Activated CD8-positive, alpha-beta memory T cell treated with anti-CD3 and anti-CD28 coated beads, Interleukin-2, amount 10 ng/mL, durations not matched to agents 7 days and 5 days (primary cell): ENCODE measurements at regions not wholly inside any gene's neighbourhood (a gene's known extent, or its start where the extent isn't known, plus 50 kb on each side); places are given as distances from the start of the nearest gene placed in this dataset.

Experiments
- ATAC-seq: fragments of 150-1000 bp; cut with Tn5 transposase; one replicate; pipeline ENCODE4 v1.10.0; 2021; ENCODE audit warnings: moderate library complexity
- CTCF ChIA-PET: fragments of 350-600 bp; sonication (Branson Sonifier 250); formaldehyde crosslinking; loops from one replicate; lab custom pipeline; 2021; ENCODE audit warnings: antibody characterized with exemption; lab: Charles Lee
- DNase-seq: peaks from one replicate; pipeline ENCODE4 v3.0.0-alpha.2; 2020
- H3K27ac Mint-ChIP-seq: one replicate; pipeline ENCODE4 v1.8.0; 2021; ENCODE audit warnings: mild to moderate bottlenecking, mixed read lengths
- H3K27me3 Mint-ChIP-seq: one replicate; pipeline ENCODE4 v1.8.0; 2021; ENCODE audit warnings: mixed read lengths
- H3K36me3 Mint-ChIP-seq: one replicate; pipeline ENCODE4 v1.8.0; 2021; ENCODE audit warnings: mild to moderate bottlenecking, mixed read lengths
- H3K4me1 Mint-ChIP-seq: one replicate; pipeline ENCODE4 v1.8.0; 2021; ENCODE audit warnings: mixed read lengths
- H3K4me3 Mint-ChIP-seq: one replicate; pipeline ENCODE4 v1.8.0; 2021; ENCODE audit warnings: mild to moderate bottlenecking, moderate library complexity, mixed read lengths
- H3K9me3 Mint-ChIP-seq: one replicate; pipeline ENCODE4 v1.8.0; 2022; ENCODE audit warnings: low read depth, mixed read lengths

DNA sequence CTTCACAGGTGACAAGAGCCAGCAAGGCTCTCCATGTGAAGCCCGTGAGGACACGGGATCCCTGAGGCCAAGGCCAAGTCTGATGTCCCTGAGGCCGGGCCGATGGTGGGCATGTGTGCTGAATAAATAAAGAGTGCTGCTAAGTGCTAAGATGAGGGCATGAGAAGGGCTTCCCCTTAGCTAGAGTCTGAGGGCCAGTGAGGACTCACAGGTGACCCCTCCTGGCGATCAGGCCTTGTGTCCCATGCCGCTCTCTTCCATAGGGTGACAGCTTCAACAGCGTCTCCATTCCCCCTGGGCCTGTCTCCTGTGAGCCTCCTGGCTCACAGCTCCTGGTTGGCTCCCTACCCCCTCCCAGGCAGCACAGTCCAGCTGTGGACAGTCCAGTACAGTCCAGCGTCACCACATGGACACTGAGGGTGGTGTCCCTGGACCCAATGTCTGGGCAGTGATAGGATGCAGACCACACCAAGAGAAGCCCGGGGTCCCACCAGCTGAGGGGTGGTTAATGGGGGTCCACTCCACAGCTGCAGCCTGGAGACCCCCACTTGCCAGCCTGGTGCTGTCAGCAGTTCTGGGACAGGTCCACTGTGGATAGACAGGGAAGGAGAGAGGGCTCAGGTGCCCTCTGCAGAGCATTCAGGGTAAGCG is 1033.2 kb downstream of the TBC1D22A start:
- Mint-ChIP-seq H3K4me3 (no peak overlapping the region), H3K27me3 (no peaks in the 10 kb centered on the region)
- ATAC-seq: no peak

DNA sequence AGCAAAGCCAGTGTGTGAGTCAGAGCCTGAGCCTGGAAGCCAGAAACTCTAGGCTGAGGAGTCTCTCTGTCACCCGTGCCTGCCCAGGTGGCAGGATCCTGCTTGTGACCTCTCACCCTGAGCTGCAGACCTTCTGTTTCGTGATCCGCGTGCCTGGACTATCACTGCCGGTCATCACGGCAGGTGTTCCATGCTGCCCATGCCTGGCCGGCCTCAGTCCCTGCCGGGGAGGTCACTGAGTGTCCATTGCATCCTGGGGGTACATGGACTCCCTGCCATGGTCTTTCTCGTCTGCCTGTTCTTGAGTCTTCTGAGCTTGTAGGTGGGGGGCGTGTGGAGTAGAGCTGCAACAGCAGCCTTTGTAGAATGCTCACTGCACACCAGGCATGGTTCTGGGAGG is 1032.4 kb downstream of the TBC1D22A start:
- H3K27me3 Mint-ChIP-seq: no peaks in the 10 kb centered on the region
- no peaks in the 10 kb centered on the region for H3K36me3 Mint-ChIP-seq
- no peaks in the 10 kb centered on the region for H3K4me1 Mint-ChIP-seq

More for the DNA sequence above, 1033.2 kb downstream of the TBC1D22A start:
- Mint-ChIP-seq H3K9me3 (peaks cover 3% of the 10 kb centered on the region), H3K36me3 (no peaks in the 10 kb centered on the region), H3K4me1 (no peaks in the 10 kb centered on the region), H3K27ac (no peak overlapping the region)
- CTCF ChIA-PET: no interaction called here
- peak; percentile 8 for DNase-seq

DNA sequence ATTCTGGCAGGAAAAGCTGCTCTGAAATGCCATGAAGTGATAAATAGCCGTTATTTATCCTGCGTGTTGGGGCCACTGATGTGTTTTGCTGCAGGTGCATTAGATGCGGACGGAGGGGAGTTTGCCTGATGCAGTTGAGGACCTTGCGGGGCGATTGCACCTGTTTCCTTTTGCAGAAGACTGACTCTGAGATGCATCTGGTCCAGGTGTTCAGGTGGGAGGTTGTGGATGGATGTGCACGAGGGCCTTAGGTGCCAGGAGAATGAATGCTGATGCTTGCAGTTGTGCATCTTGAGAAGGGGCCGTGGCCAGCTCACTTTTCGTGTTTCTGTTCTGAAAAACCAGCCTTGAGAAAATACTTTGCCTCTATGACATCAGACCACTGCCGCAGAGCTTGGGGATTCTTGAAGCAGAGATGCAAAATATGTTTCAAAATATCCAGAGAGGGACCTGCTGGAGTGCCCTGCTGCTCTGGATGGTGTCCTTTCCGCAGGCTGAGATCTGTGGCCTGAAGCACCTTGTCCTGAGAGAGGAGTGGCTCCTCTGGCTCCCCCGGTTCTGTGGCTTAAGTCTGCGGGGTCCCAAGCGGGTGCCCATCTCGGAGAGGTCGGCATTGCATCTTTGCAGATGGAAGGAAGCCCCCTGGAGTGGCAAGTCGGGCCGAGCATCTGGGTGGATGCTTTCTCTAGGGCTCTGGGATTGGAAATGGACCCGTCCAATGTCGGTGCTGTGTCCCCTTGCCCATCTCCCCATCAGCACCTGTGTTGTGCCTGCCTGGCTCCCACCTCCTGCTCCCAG is 1031.1 kb downstream of the TBC1D22A start:
- H3K4me1 Mint-ChIP-seq: no peaks in the 10 kb centered on the region
- no peak overlapping the region for H3K4me3 Mint-ChIP-seq
- peaks cover 5% of the 10 kb centered on the region for H3K27me3 Mint-ChIP-seq
- DNase-seq (peak; percentile 21), ATAC-seq (no peak)
- CTCF ChIA-PET: no interaction called here
- H3K27ac Mint-ChIP-seq: no peak overlapping the region
- H3K36me3 Mint-ChIP-seq: no peaks in the 10 kb centered on the region
- peaks cover 3% of the 10 kb centered on the region for H3K9me3 Mint-ChIP-seq

More for the DNA sequence above, 1032.4 kb downstream of the TBC1D22A start:
- CTCF ChIA-PET: no interaction called here
- peaks cover 3% of the 10 kb centered on the region for H3K9me3 Mint-ChIP-seq
- ATAC-seq (no peak), DNase-seq (peak; percentile 11)
- H3K4me3 Mint-ChIP-seq: no peak overlapping the region
- H3K27ac Mint-ChIP-seq: no peak overlapping the region

DNA sequence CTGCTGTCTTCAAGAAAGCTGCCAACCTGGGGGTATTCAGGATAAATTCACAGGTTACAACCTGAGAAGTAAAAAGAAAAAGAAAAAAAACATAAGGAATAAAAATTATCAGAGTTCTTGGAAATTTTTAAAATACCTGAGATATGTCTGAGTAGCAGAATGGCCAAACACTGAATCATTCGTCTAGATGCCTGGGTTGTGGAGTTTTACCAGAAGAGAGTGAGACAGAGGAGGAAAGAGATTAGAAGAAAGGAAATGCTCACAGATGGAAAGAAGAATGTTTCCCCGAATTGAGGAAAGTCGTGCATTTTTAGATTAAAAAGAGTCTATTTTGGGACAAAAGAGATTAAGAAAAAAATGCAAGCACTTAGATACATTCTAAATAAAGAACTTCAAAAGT is 1026.7 kb downstream of the TBC1D22A start:
- no peak overlapping the region for H3K4me3 Mint-ChIP-seq
- H3K36me3 Mint-ChIP-seq: no peaks in the 10 kb centered on the region
- H3K4me1 Mint-ChIP-seq: no peaks in the 10 kb centered on the region
- peaks cover 5% of the 10 kb centered on the region for H3K27me3 Mint-ChIP-seq
- no peak overlapping the region for H3K27ac Mint-ChIP-seq
- CTCF ChIA-PET: no interaction called here
- H3K9me3 Mint-ChIP-seq: no peaks in the 10 kb centered on the region
- ATAC-seq (no peak), DNase-seq (no peak)

DNA sequence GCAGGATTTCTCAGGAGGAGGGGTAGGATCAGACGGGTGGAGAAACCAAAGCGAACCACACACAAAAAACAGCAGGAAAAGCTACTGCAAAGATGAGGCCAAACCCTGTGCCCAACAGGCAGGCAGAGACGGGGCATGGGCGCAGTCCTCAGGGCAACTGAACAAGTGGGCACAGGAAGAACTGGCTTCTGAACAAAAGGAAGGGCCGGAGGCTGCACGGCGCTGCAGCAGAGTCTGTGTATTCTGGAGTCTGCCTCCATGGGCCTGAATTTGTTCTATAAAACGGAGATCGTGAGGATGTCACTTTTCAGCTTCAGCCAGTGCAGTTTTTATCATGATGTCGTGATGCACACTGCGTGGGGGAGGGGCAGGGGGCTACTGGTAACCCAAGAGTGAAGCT is 1026.0 kb downstream of the TBC1D22A start:
- Mint-ChIP-seq H3K4me1 (no peaks in the 10 kb centered on the region), H3K27me3 (peaks cover 5% of the 10 kb centered on the region), H3K4me3 (no peak overlapping the region), H3K36me3 (no peaks in the 10 kb centered on the region), H3K27ac (no peak overlapping the region), H3K9me3 (no peaks in the 10 kb centered on the region)
- ATAC-seq (no peak), DNase-seq (no peak)
- CTCF ChIA-PET: no interaction called here

DNA sequence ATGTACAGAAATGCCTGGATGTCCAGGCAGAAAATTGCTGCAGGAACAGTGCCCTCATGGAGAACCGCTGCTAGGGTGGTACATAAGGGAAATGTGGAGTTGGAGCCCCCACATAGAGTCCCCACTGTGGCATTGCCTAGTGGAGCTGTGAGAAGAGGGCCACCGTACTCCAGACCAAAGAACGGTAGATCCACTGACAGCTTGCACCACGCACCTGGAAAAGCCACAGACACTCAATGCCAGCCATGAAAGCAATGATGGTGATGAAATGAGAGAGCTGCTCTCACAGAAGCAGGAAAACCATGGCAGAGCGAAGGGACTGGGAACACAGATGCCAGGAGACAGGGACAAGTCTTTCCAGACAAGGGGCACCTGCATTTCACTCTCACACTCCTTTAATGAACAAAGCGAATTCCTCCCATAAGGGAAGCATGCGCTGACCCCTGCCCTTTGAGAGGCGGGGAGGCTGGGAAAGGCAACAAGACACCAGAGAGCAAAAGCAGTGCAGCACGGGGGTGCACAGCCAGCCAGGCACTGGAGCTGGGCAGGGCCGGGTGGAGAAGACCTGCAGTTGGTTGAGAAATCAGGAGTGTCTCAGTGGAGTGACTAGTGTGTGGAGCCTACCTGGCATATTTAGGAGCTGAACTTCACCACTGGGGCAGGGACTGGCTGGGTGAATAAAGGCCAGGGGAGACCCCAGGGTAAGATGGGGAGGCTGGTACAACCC is 1025.2 kb downstream of the TBC1D22A start:
- H3K36me3 Mint-ChIP-seq: no peaks in the 10 kb centered on the region
- H3K9me3 Mint-ChIP-seq: no peaks in the 10 kb centered on the region
- H3K4me3 Mint-ChIP-seq: no peak overlapping the region
- CTCF ChIA-PET: no interaction called here
- no peak for DNase-seq
- ATAC-seq: no peak
- H3K27me3 Mint-ChIP-seq: peaks cover 5% of the 10 kb centered on the region
- H3K27ac Mint-ChIP-seq: no peak overlapping the region
- H3K4me1 Mint-ChIP-seq: no peaks in the 10 kb centered on the region

DNA sequence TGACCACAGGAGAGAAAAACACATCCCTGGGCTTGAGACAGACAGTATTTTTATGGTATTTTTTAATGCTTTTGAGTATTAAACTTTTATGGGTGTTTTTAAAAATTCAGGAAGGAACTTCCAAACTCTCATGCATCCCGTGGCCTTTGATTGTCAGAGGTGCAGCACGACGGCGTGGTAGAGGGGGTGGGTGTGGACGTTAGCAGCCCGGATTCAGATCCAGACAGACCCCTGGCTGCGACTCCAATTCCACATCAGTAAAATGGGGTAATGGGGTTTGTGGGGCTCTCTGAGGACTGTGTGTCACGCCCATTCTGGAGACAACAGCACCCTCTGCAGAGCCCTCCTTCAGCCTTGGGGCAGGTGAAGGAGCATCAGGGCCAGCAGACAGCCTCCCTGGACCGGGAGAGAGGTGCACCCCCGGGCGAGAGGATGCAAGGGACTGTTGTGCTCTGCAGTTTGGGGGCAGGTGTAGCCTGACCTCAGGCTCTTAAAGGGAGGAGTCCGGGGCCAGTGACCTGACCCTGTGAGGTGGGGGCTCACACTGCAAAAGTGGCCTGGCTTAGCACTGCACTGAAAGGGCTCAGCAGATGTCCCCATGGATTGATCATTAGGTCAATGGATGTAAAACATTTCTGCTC is 1024.3 kb downstream of the TBC1D22A start:
- no peaks in the 10 kb centered on the region for H3K9me3 Mint-ChIP-seq
- H3K36me3 Mint-ChIP-seq: no peaks in the 10 kb centered on the region

DNA sequence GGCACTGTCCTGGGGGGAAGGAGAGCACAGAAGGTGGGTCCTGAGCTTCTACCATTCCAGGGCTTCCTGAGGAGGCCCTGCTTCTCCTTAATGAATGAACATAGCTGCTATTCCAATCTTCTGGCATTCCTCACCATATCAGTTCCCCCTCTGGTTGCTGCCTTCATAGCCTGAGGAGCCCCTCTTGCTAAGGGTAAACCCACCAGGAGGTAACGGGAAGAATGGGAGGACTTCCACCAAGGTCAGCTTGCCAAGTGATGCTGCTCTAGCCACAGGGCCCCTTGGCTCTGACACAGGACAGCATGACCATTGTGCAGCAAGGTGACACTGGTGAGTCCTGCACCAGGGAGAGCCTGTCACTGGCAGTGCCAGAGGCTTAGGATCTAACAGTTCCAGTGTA is 1022.5 kb downstream of the TBC1D22A start:
- CTCF ChIA-PET: no interaction called here
- H3K9me3 Mint-ChIP-seq: no peaks in the 10 kb centered on the region
- H3K36me3 Mint-ChIP-seq: no peaks in the 10 kb centered on the region
- H3K4me1 Mint-ChIP-seq: no peaks in the 10 kb centered on the region
- ATAC-seq (no peak), DNase-seq (no peak)
- no peak overlapping the region for H3K27ac Mint-ChIP-seq
- H3K27me3 Mint-ChIP-seq: peaks cover 5% of the 10 kb centered on the region
- H3K4me3 Mint-ChIP-seq: no peak overlapping the region

More for the DNA sequence above, 1024.3 kb downstream of the TBC1D22A start:
- Mint-ChIP-seq H3K27me3 (peaks cover 5% of the 10 kb centered on the region), H3K4me3 (no peak overlapping the region), H3K4me1 (no peaks in the 10 kb centered on the region), H3K27ac (no peak overlapping the region)
- DNase-seq: no peak
- ATAC-seq: no peak
- CTCF ChIA-PET: no interaction called here

DNA sequence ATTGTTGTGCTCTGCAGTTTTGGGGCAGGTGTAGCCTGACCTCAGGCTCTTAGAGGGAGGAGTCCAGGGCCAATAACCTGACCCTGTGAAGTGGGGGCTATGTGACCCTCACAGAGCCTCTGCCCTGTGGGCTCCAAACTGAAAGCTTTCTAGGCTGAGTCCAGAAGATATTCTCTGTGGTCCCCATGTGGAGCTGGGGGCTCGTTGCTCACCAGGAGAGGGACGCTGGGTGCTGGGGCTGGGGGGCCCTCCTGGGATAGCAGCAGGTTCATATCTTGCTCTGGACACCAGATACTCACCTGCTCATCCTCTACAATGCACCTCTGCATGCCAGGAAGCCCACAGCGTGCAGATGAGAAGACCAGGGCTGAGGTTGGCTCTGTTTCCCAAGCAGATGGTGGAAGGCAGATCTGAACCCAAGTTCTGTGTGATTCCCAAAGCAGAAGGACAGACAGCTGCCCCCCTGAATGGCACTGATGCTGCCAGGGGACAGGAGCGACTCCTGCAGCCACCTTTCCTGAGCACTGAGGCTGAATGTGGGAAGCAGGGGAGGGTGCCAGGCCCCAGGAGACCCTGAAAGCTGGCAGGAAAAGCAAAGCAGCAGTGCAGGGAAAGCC is 1022.0 kb downstream of the TBC1D22A start:
- no peak for DNase-seq
- ATAC-seq: no peak
- Mint-ChIP-seq H3K4me1 (no peaks in the 10 kb centered on the region), H3K36me3 (no peaks in the 10 kb centered on the region), H3K27me3 (peaks cover 5% of the 10 kb centered on the region), H3K4me3 (no peak overlapping the region), H3K27ac (no peak overlapping the region), H3K9me3 (no peaks in the 10 kb centered on the region)
- CTCF ChIA-PET: no interaction called here

DNA sequence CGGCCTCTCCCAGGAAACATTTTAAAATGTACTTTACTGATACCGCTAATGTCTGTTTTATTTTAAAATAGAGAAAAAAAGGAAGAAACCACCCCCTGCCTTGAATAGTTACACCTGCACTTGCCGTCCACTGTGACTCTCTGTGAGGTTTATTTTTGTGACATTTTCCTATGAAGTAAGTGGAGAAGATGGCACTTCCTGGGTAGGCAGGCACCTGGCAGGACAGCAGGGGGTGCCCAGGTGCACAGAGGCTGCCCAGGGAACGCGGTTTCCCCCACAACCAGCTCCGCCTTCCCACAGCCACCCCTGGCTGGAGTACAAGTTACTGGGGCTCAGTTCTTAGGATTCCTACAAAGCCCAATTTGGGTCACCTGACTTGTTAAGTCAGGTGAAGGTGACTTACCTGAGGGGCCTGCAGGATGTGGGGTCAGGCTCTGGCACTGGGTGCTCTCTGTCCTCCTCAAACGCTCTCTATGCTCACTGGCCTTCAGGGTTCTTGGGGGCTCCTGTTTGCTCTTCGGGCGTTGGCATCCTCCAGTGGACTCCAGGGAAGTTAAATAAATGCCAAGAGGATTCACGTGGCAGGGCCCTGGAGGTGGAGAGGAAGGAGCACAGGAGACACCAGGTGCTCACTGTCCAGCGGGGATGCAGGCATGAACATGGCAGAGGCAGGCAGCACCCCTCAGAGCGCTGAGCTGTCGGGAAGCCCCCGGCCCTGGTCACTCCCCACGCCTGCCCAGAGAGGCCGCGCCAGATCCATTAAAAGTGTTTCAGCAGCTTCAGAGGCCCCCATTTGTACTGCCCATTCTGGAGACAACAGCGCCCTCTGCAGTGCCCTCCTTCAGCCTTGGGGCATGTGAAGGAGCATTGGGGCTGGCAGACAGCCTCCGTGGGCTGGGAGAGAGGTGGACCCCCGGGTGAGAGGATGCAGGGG is 1021.2 kb downstream of the TBC1D22A start:
- ATAC-seq: no peak
- no peaks in the 10 kb centered on the region for H3K4me1 Mint-ChIP-seq
- CTCF ChIA-PET: no interaction called here
- H3K4me3 Mint-ChIP-seq: no peak overlapping the region
- H3K36me3 Mint-ChIP-seq: no peaks in the 10 kb centered on the region
- H3K9me3 Mint-ChIP-seq: no peaks in the 10 kb centered on the region
- H3K27me3 Mint-ChIP-seq: no peaks in the 10 kb centered on the region
- DNase-seq: no peak
- H3K27ac Mint-ChIP-seq: no peak overlapping the region

DNA sequence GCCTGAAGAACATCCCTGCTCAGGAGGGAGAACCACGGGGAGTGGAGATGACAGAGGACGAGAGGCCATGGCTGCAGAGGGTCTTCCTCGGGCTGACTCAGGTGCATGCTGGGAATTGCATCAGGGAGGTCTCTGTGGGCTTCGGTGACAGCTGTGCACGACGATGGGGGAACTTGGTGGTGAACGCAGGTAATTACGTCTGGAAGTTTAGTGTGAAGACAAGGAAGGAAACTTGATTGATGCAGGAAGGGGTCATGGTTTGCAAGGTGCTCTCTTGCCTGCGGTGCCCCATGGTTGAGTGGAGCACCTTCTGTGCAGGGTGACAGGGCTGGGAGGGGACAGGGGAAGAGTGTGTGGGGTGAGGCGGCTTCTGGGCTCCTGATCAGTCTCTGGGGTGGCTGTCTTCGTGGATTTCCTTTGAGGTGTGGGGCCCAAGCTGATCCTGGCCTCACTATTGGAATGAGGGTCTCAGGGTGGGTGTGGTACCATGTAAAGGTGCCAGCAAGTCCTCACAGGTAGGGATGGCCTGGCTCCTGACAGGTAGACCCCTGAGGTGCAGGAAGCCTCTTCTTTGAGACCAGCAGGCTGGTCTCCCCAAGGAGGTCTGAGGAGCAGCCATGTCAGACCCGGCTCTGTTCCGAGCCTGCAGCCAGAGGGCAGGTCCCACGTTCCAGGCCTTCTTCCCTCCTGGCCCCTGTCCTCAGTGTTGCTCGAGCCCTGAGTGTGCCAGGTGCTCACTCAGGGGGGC is 1020.1 kb downstream of the TBC1D22A start:
- H3K27ac Mint-ChIP-seq: no peak overlapping the region
- H3K4me1 Mint-ChIP-seq: no peaks in the 10 kb centered on the region
- no peak for ATAC-seq
- DNase-seq: no peak
- no peaks in the 10 kb centered on the region for H3K36me3 Mint-ChIP-seq
- CTCF ChIA-PET: no interaction called here
- no peaks in the 10 kb centered on the region for H3K27me3 Mint-ChIP-seq
- no peak overlapping the region for H3K4me3 Mint-ChIP-seq
- no peaks in the 10 kb centered on the region for H3K9me3 Mint-ChIP-seq
